ENCODE measurements at regions not wholly inside any gene's neighbourhood (a gene's known extent, or its start where the extent isn't known, plus 50 kb on each side); places are given as distances from the start of the nearest gene placed in this dataset.

DNA sequence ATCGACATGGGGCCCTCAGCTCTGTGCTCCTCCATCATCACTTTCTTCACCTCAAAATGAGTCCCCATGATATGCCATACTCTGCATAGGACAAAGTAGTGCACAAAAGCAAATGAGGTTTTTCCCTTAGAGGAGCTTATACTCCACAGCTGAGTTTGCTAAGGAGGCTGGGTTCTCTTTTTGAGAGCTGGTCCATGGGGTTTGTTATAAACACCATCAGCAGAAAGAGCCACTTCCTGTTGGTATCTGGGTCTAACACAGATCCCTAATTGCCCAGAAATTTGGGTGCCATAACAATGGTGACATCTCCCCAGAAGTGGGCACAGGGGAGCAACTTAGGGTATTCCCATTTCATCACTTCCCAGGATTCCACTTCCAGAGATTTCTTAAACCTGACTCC is 395.7 kb downstream of the FOXO1 start:
- TF ChIP-seq TAF1 (IDR thresholded peaks at IDR 0.05; ENCODE audit: borderline replicate concordance, insufficient read depth, low read length) (no peak), POLR2AphosphoS5 (IDR thresholded peaks at IDR 0.05; ENCODE audit: low read depth, low read length) (no peak), FOXP2 (optimal IDR thresholded peaks at IDR 0.05; ENCODE audit: borderline replicate concordance, extremely low read depth, extremely low read length, insufficient read depth) (no peak), REST (IDR thresholded peaks at IDR 0.05; ENCODE audit: insufficient read depth in 1 of 2, low read depth in 2 of 2, low read length in 2 of 2) (no peak), SIN3A (IDR thresholded peaks at IDR 0.05; ENCODE audit: borderline replicate concordance, insufficient read depth, low read length) (no peak)

GRCh38 chr13:40271271-40271885 is 395.1 kb downstream of the FOXO1 start:
- TF ChIP-seq FOXP2 (optimal IDR thresholded peaks at IDR 0.05; ENCODE audit: borderline replicate concordance, extremely low read depth, extremely low read length, insufficient read depth) (no peak), REST (IDR thresholded peaks at IDR 0.05; ENCODE audit: insufficient read depth in 1 of 2, low read depth in 2 of 2, low read length in 2 of 2) (no peak), SIN3A (IDR thresholded peaks at IDR 0.05; ENCODE audit: borderline replicate concordance, insufficient read depth, low read length) (no peak), POLR2AphosphoS5 (IDR thresholded peaks at IDR 0.05; ENCODE audit: low read depth, low read length) (no peak), TAF1 (IDR thresholded peaks at IDR 0.05; ENCODE audit: borderline replicate concordance, insufficient read depth, low read length) (no peak)

DNA sequence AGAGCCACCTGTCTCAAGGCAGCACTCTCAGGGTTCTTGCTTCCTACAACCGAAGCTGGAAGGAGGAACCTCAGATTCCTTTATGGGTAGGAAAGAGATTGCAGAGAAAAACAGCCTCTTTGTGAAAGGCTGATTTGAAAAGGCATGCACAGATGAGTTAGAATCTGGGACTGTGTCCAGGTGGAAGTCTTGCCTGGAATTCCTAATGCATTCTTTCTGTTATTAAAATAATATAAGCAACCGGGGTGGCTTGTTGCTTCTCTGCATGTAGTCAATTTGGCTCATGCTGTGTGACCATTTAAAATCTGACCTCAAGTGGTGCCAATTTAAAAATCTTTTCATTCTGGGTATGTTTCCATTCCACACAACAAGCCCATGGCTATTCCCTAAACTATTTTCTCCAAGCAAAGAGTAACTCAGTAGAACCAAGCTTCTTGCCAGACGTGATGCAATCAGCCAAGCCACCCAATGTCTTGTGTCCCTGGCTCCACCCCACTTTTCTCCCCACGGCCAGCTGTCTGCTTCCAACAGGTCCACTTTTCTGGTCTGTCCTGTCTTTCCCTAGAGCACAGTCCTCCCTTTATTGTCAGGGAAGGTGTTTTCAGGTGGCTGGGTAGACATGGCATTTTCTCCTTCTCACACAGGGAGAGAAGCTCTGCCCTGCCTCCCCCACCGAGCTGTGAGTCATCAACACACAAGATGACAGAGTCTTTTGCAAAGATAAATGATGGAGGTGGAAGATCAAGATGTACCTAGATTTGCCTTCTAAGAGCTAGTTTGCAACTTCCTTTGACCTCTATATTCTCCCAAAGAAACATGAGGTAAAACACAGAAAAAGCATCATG is 394.3 kb downstream of the FOXO1 start:
- no peak for TF ChIP-seq POLR2AphosphoS5 (IDR thresholded peaks at IDR 0.05; ENCODE audit: low read depth, low read length)
- no peak for TF ChIP-seq FOXP2 (optimal IDR thresholded peaks at IDR 0.05; ENCODE audit: borderline replicate concordance, extremely low read depth, extremely low read length, insufficient read depth)
- no peak for TF ChIP-seq REST (IDR thresholded peaks at IDR 0.05; ENCODE audit: insufficient read depth in 1 of 2, low read depth in 2 of 2, low read length in 2 of 2)
- no peak for TF ChIP-seq SIN3A (IDR thresholded peaks at IDR 0.05; ENCODE audit: borderline replicate concordance, insufficient read depth, low read length)
- no peak for TF ChIP-seq TAF1 (IDR thresholded peaks at IDR 0.05; ENCODE audit: borderline replicate concordance, insufficient read depth, low read length)

GRCh38 chr13:40272776-40273139 is 393.7 kb downstream of the FOXO1 start:
- TF ChIP-seq SIN3A (IDR thresholded peaks at IDR 0.05; ENCODE audit: borderline replicate concordance, insufficient read depth, low read length): no peak
- TF ChIP-seq TAF1 (IDR thresholded peaks at IDR 0.05; ENCODE audit: borderline replicate concordance, insufficient read depth, low read length): no peak
- no peak for TF ChIP-seq REST (IDR thresholded peaks at IDR 0.05; ENCODE audit: insufficient read depth in 1 of 2, low read depth in 2 of 2, low read length in 2 of 2)
- no peak for TF ChIP-seq FOXP2 (optimal IDR thresholded peaks at IDR 0.05; ENCODE audit: borderline replicate concordance, extremely low read depth, extremely low read length, insufficient read depth)
- TF ChIP-seq POLR2AphosphoS5 (IDR thresholded peaks at IDR 0.05; ENCODE audit: low read depth, low read length): no peak

Data from PFSK-1 (cell line).